ENCODE measurements at regions not wholly inside any gene's neighbourhood (a gene's known extent, or its start where the extent isn't known, plus 50 kb on each side); places are given as distances from the start of the nearest gene placed in this dataset.
A peak's percentile ranks its signal among the peaks of the same experiment; 100 is the strongest.

GRCh38 chr18:44557616-44558151 lies 123.0 kb upstream of the SETBP1 start:
- Histone ChIP-seq H3K4me3 (no peak overlapping the region), H3K27ac (no peak overlapping the region), H3K36me3 (no peaks in the 10 kb centered on the region), H3K27me3 (ENCODE audit: low read depth) (no peaks in the 10 kb centered on the region), H3K4me1 (no peaks in the 10 kb centered on the region), H3K9me3 (no peaks in the 10 kb centered on the region)
- intact Hi-C loops (cut with DNase I), result no loop called here
- no peak for TF ChIP-seq CTCF (IDR thresholded peaks at IDR 0.05)
- DNase-seq (no peak), ATAC-seq (no peak)

GRCh38 chr18:44558767-44559166 lies 121.9 kb upstream of the SETBP1 start:
- TF ChIP-seq CTCF (IDR thresholded peaks at IDR 0.05), result no peak
- ATAC-seq (no peak), DNase-seq (no peak)
- no peaks in the 10 kb centered on the region for H3K9me3 ChIP-seq
- intact Hi-C loops (cut with DNase I), result no loop called here
- H3K4me1 ChIP-seq, result no peaks in the 10 kb centered on the region
- H3K36me3 ChIP-seq, result no peaks in the 10 kb centered on the region
- no peak overlapping the region for H3K27ac ChIP-seq
- H3K27me3 ChIP-seq (ENCODE audit: low read depth), result no peaks in the 10 kb centered on the region
- no peak overlapping the region for H3K4me3 ChIP-seq

GRCh38 chr18:44562986-44563385 lies 117.7 kb upstream of the SETBP1 start:
- DNase-seq, result no peak
- intact Hi-C loops (cut with DNase I), result no loop called here
- H3K36me3 ChIP-seq, result no peaks in the 10 kb centered on the region
- no peaks in the 10 kb centered on the region for H3K27me3 ChIP-seq (ENCODE audit: low read depth)
- H3K27ac ChIP-seq, result no peak overlapping the region
- TF ChIP-seq CTCF (IDR thresholded peaks at IDR 0.05), result no peak
- ATAC-seq, result no peak
- H3K4me3 ChIP-seq, result no peak overlapping the region
- H3K9me3 ChIP-seq, result no peaks in the 10 kb centered on the region
- no peaks in the 10 kb centered on the region for H3K4me1 ChIP-seq

- H3K27ac ChIP-seq, result no peak overlapping the region
- no peaks in the 10 kb centered on the region for H3K36me3 ChIP-seq
- DNase-seq, result no peak
- peak; percentile 59 to 63 for ATAC-seq
- no peaks in the 10 kb centered on the region for H3K9me3 ChIP-seq
- no peak for TF ChIP-seq CTCF (IDR thresholded peaks at IDR 0.05)
- no peaks in the 10 kb centered on the region for H3K4me1 ChIP-seq
- H3K4me3 ChIP-seq, result no peak overlapping the region
- no peaks in the 10 kb centered on the region for H3K27me3 ChIP-seq (ENCODE audit: low read depth)
- intact Hi-C loops (cut with DNase I), result no loop called here
These were observed 115.8 kb upstream of the SETBP1 start for GRCh38 chr18:44564922-44565321.

- TF ChIP-seq CTCF (IDR thresholded peaks at IDR 0.05), result no peak
- ATAC-seq (no peak), DNase-seq (no peak)
- Histone ChIP-seq H3K4me3 (no peak overlapping the region), H3K4me1 (no peaks in the 10 kb centered on the region), H3K36me3 (no peaks in the 10 kb centered on the region), H3K9me3 (no peaks in the 10 kb centered on the region), H3K27ac (no peak overlapping the region), H3K27me3 (ENCODE audit: low read depth) (no peaks in the 10 kb centered on the region)
- intact Hi-C loops (cut with DNase I), result no loop called here
These were observed 112.3 kb upstream of the SETBP1 start for GRCh38 chr18:44568342-44568741.

GRCh38 chr18:44568986-44569385 lies 111.7 kb upstream of the SETBP1 start:
- Histone ChIP-seq H3K27me3 (ENCODE audit: low read depth) (no peaks in the 10 kb centered on the region), H3K9me3 (no peaks in the 10 kb centered on the region), H3K36me3 (no peaks in the 10 kb centered on the region), H3K4me3 (no peak overlapping the region), H3K4me1 (no peaks in the 10 kb centered on the region), H3K27ac (no peak overlapping the region)
- no peak for TF ChIP-seq CTCF (IDR thresholded peaks at IDR 0.05)
- intact Hi-C loops (cut with DNase I), result no loop called here
- DNase-seq, result no peak
- no peak for ATAC-seq

Measured in lower lobe of right lung (tissue), 2 donors.